AG04450 (cell line): ENCODE measurements at regions not wholly inside any gene's neighbourhood (a gene's known extent, or its start where the extent isn't known, plus 50 kb on each side); places are given as distances from the start of the nearest gene placed in this dataset.

Experiments
- CTCF ChIA-PET: fragments of 300-600, 350-600 bp; formaldehyde crosslinking; extraction: SDS; loops from one replicate; lab custom pipeline; 2022; ENCODE audit warnings: antibody characterized with exemption, inconsistent platforms; lab: Charles Lee
- POLR2A ChIA-PET: fragments of 350-600 bp; formaldehyde crosslinking; extraction: SDS; loops from one replicate; lab custom pipeline; 2021; ENCODE audit warnings: antibody characterized with exemption, inconsistent platforms; lab: Yijun Ruan, JAX
- DNase-seq: peaks from one replicate; pipeline ENCODE4 v3.0.0-alpha.2; 2011; ENCODE audit warnings: low read depth, low spot score
- H3K27ac ChIP-seq: one replicate; pipeline ENCODE4 v1.5.1; 2012; ENCODE audit warnings: low read depth, low read length, control low read depth
- H3K27me3 ChIP-seq: one replicate; pipeline ENCODE4 v1.6.0; 2012; ENCODE audit warnings: low read length; ENCODE audit not compliant: control insufficient read depth, insufficient read depth
- H3K4me3 ChIP-seq: 2 replicates; pipeline ENCODE4 v1.5.1; 2011; ENCODE audit warnings: mild to moderate bottlenecking, low read depth, low read length, control low read depth
- H3K9me3 ChIP-seq: 2 replicates; pipeline ENCODE4 v1.5.1; 2012; ENCODE audit warnings: low read length; ENCODE audit not compliant: control insufficient read depth, insufficient read depth
- CTCF ChIP-seq: IDR thresholded peaks from 2 replicates; pipeline ENCODE4 v1.5.1; 2011; ENCODE audit warnings: low read depth, low read length, control low read depth, inconsistent platforms

DNA sequence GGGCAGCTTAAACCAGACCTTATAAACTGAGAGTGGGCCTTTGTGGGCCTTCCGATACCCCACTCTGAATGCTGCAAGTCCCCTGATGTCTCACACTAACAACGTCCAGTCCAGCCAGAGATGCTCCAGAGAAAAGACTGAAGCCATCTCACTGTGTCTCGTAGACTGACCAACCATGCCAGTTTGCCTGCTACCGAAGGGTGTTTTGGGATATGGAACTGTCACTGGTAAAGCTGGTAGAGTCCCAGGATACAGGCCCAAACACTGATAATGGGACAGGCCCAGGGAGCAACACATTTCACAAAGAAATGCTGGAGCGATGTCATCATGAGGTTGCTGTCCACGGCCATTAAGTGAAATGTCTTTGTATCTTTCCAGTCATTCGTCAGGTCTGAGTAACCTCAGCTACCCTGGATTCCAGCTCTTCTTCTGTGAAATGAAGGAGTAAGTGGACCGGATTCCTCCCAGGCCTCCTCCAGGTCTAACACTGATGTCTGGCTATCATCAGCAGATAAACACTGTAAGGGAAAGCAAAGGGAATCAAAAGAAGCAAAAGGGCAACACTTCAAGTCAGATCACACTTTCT, 81.6 kb downstream of the SLC5A7 start:
- no peak for TF ChIP-seq CTCF
- no peak overlapping the region for H3K27ac ChIP-seq
- CTCF ChIA-PET, result no interaction called here
- no peak overlapping the region for H3K4me3 ChIP-seq
- POLR2A ChIA-PET, result no interaction called here
- no peaks in the 10 kb centered on the region for H3K9me3 ChIP-seq
- DNase-seq, result no peak
- no peaks in the 10 kb centered on the region for H3K27me3 ChIP-seq

GRCh38 chr2:108069515-108070310, 83.4 kb downstream of the SLC5A7 start:
- CTCF ChIA-PET, result no interaction called here
- POLR2A ChIA-PET, result no interaction called here
- no peak for TF ChIP-seq CTCF

GRCh38 chr2:108073415-108074072, 87.2 kb downstream of the SLC5A7 start:
- Histone ChIP-seq H3K9me3 (no peaks in the 10 kb centered on the region), H3K4me3 (no peak overlapping the region), H3K27ac (no peak overlapping the region), H3K27me3 (no peaks in the 10 kb centered on the region)
- CTCF ChIA-PET, result no interaction called here
- POLR2A ChIA-PET, result no interaction called here
- no peak for DNase-seq
- TF ChIP-seq CTCF, result no peak

More at GRCh38 chr2:108069515-108070310, 83.4 kb downstream of the SLC5A7 start:
- Histone ChIP-seq H3K9me3 (no peaks in the 10 kb centered on the region), H3K27ac (no peak overlapping the region), H3K27me3 (no peaks in the 10 kb centered on the region), H3K4me3 (no peak overlapping the region)
- no peak for DNase-seq

DNA sequence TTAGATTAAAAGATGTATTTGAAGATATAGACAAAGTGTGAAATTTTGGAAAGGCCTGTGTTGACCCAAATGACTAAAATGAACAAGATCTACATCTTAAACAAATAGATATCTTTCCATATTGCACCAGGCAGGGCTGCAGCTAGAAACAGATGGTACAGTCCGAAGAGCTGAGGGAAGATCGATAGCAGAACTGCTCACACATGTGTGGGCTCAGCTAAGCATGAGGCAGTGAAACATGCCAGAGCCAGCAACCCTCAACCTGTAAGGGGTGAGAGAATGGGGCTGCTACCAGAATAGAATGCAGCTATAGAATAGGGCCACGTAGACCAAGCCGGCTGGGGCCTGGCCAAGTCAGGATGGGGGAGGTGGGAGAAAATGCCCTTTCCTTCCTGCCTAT, 87.8 kb downstream of the SLC5A7 start:
- no peak for DNase-seq
- Histone ChIP-seq H3K27ac (no peak overlapping the region), H3K27me3 (no peaks in the 10 kb centered on the region), H3K9me3 (no peaks in the 10 kb centered on the region), H3K4me3 (no peak overlapping the region)
- ChIA-PET CTCF (no interaction called here), POLR2A (no interaction called here)
- TF ChIP-seq CTCF, result no peak

DNA sequence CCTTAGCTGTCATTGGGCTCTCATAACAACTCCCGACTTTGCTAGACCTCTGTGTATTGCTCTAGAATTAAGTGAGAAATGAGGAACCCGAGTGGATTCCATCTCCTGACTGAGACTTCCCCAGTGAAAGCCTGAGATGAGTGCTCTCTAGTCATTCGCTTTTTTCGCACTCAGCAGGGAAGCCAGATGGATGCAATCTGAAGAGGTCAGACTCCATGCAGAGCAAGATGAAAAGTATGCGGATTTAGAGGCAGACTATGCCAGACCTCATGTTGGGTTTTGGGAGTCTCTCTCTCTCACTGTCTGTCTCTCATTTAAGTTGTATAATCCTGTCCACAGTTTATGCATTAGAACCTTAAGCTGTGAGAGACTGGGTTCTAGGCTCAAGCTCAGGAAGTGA, 88.6 kb downstream of the SLC5A7 start:
- ChIA-PET POLR2A (no interaction called here), CTCF (no interaction called here)
- DNase-seq, result no peak
- no peak for TF ChIP-seq CTCF
- no peak overlapping the region for H3K4me3 ChIP-seq
- H3K9me3 ChIP-seq, result no peaks in the 10 kb centered on the region
- no peak overlapping the region for H3K27ac ChIP-seq
- no peaks in the 10 kb centered on the region for H3K27me3 ChIP-seq
